CD4-positive, alpha-beta T cell treated with Interleukin-6 for 4 hours (primary cell): ENCODE measurements at regions not wholly inside any gene's neighbourhood (a gene's known extent, or its start where the extent isn't known, plus 50 kb on each side); places are given as distances from the start of the nearest gene placed in this dataset.
"Not testable (repeated sequence)": the region's sequence is repeated elsewhere in the genome, so short reads cannot be mapped to it uniquely, and the experiment has no call there.

Experiments
- DNase-seq: peaks from one replicate; pipeline ENCODE4 v3.0.0-alpha.2; 2020; ENCODE audit warnings: mixed read lengths

- peak; percentile 4 for DNase-seq
Observed at GRCh38 chrX:437661-438390, 51.1 kb upstream of the PPP2R3B start.

GRCh38 chrX:439241-439640 is 52.5 kb upstream of the PPP2R3B start:
- DNase-seq: no peak

- no peak for DNase-seq
Observed at GRCh38 chrX:439719-440118, 53.0 kb upstream of the PPP2R3B start.

- DNase-seq: no peak
Observed at GRCh38 chrX:440636-441035, 53.9 kb upstream of the PPP2R3B start.

GRCh38 chrX:443536-444210 is 57.0 kb upstream of the PPP2R3B start:
- DNase-seq: no peak

- DNase-seq: no peak
Observed at GRCh38 chrX:444305-444704, 57.6 kb upstream of the PPP2R3B start.

GRCh38 chrX:445727-446126 is 59.0 kb upstream of the PPP2R3B start:
- DNase-seq: no peak

- DNase-seq: no peak
Observed at GRCh38 chrX:446245-446644, 59.5 kb upstream of the PPP2R3B start.

GRCh38 chrX:447052-447451 is 60.3 kb upstream of the PPP2R3B start:
- DNase-seq: no peak

- DNase-seq: not testable (repeated sequence)
Observed at GRCh38 chrX:451750-452149, 65.0 kb upstream of the PPP2R3B start.

- no peak for DNase-seq
Observed at GRCh38 chrX:452598-452997, 65.9 kb upstream of the PPP2R3B start.

GRCh38 chrX:454514-454913 is 67.8 kb upstream of the PPP2R3B start:
- not testable (repeated sequence) for DNase-seq

- no peak for DNase-seq
Observed at GRCh38 chrX:455199-455598, 68.5 kb upstream of the PPP2R3B start.

GRCh38 chrX:455673-456072 is 69.0 kb upstream of the PPP2R3B start:
- DNase-seq: no peak

GRCh38 chrX:456146-456545 is 69.4 kb upstream of the PPP2R3B start:
- no peak for DNase-seq

- no peak for DNase-seq
Observed at GRCh38 chrX:456551-457291, 70.0 kb upstream of the PPP2R3B start.

- DNase-seq: no peak
Observed at GRCh38 chrX:457292-457679, 70.6 kb upstream of the PPP2R3B start.

- no peak for DNase-seq
Observed at GRCh38 chrX:458631-459061, 71.9 kb upstream of the PPP2R3B start.

- no peak for DNase-seq
Observed at GRCh38 chrX:459611-460010, 72.9 kb upstream of the PPP2R3B start.

GRCh38 chrX:460116-460515 is 73.4 kb upstream of the PPP2R3B start:
- no peak for DNase-seq

- DNase-seq: no peak
Observed at GRCh38 chrX:460823-461640, 74.3 kb upstream of the PPP2R3B start.

GRCh38 chrX:462853-463252 is 76.1 kb upstream of the PPP2R3B start:
- no peak for DNase-seq
